A673 (cell line): ENCODE measurements at regions not wholly inside any gene's neighbourhood (a gene's known extent, or its start where the extent isn't known, plus 50 kb on each side); places are given as distances from the start of the nearest gene placed in this dataset.

Experiments
- BruUV-seq: library from RNA; stranded (reverse); fragments of 400-500 nt; replicated peaks from 2 replicates; lab custom pipeline; 2021; lab: Mats Ljungman, UMichigan
- CTCF ChIA-PET: fragments of 300-600 bp; sonication (Branson Sonifier 250); formaldehyde crosslinking; loops from one replicate; lab custom pipeline; 2022; ENCODE audit warnings: antibody characterized with exemption; lab: Charles Lee
- POLR2A ChIA-PET: fragments of 300-600 bp; sonication (Branson Sonifier 250); formaldehyde crosslinking; loops from one replicate; lab custom pipeline; 2022; ENCODE audit warnings: antibody characterized with exemption; ENCODE audit not compliant: low non-redundant PET; lab: Charles Lee
- DNase-seq: peaks from one replicate; pipeline ENCODE4 v3.0.0-alpha.2; 2015; ENCODE audit warnings: low spot score
- H3K27ac ChIP-seq: fragments of 200-600 bp; sonication (generic); 2 replicates; pipeline ENCODE4 v1.5.1; 2016; ENCODE audit warnings: mixed run types, low read depth, mild to moderate bottlenecking, mixed read lengths, antibody characterized with exemption, low read length; ENCODE audit not compliant: poor library complexity, severe bottlenecking
- H3K27me3 ChIP-seq: fragments of 200-600 bp; sonication (generic); replicated peaks from 2 replicates; pipeline ENCODE4 v1.6.1; 2017; ENCODE audit warnings: mixed run types, low read depth, mild to moderate bottlenecking, mixed read lengths, antibody characterized with exemption, low read length; ENCODE audit not compliant: insufficient read depth, poor library complexity
- H3K36me3 ChIP-seq: fragments of 200-600 bp; sonication (generic); 2 replicates; pipeline ENCODE4 v1.6.1; 2016; ENCODE audit warnings: mixed run types, mild to moderate bottlenecking, mixed read lengths, antibody characterized with exemption, low read length; ENCODE audit not compliant: insufficient read depth, poor library complexity, severe bottlenecking
- H3K4me1 ChIP-seq: fragments of 200-600 bp; sonication (generic); 2 replicates; pipeline ENCODE4 v1.6.1; 2017; ENCODE audit warnings: mixed run types, mild to moderate bottlenecking, mixed read lengths, antibody characterized with exemption, low read length; ENCODE audit not compliant: insufficient read depth, poor library complexity, severe bottlenecking
- H3K4me3 ChIP-seq: fragments of 200-600 bp; sonication (generic); 2 replicates; pipeline ENCODE4 v1.5.1; 2016; ENCODE audit warnings: low read depth, mixed run types, mild to moderate bottlenecking, mixed read lengths, low read length; ENCODE audit not compliant: poor library complexity, severe bottlenecking
- H3K9me3 ChIP-seq: fragments of 200-600 bp; sonication (generic); 2 replicates; pipeline ENCODE4 v1.6.1; 2016; ENCODE audit warnings: mixed run types, low read depth, mild to moderate bottlenecking, mixed read lengths, antibody characterized with exemption, low read length; ENCODE audit not compliant: poor library complexity, severe bottlenecking
- EZH2 ChIP-seq: fragments of 200-600 bp; sonication (generic); IDR thresholded peaks from 2 replicates; pipeline ENCODE4 v1.6.1; 2017; ENCODE audit warnings: borderline replicate concordance, low read depth, mild to moderate bottlenecking, mixed read lengths, antibody characterized with exemption, low read length; ENCODE audit not compliant: poor library complexity, severe bottlenecking
- intact Hi-C: fragments of 100-400 bp; cut with micrococcal nuclease; formaldehyde crosslinking; loops from one replicate; pipeline ENCODE4 v1.10.0; 2022; ENCODE audit not compliant: unreplicated experiment
- TF ChIP-seq, protein P1 (sequence below): fragments of 300-800, 200-600 bp; sonication (generic); conservative IDR thresholded peaks from 2 replicates; pipeline ENCODE4 v1.5.1; 2017; ENCODE audit warnings: low read depth, mild to moderate bottlenecking, antibody characterized with exemption, low read length, moderate library complexity, mixed read lengths

DNA sequence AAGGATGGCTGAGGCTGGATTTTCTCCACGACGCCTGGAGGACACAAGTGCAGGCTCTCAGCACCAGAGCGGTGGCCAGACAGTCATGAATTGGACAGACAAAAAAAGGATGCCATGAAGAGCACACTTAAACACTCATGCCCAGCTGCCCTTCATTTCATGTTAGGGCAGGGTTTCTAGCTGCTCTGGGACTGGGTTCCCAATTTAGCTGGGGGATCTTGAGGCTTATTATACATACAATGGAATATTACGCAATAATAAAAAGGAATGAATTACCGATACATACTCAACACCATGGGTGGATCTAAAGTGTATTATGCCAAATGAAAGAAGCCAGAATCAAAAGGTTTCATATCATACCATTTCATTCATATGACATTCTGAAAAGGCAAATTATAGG is 512.1 kb upstream of the LRRC4C start:
- CTCF ChIA-PET, result no interaction called here
- TF ChIP-seq, protein P1, sequence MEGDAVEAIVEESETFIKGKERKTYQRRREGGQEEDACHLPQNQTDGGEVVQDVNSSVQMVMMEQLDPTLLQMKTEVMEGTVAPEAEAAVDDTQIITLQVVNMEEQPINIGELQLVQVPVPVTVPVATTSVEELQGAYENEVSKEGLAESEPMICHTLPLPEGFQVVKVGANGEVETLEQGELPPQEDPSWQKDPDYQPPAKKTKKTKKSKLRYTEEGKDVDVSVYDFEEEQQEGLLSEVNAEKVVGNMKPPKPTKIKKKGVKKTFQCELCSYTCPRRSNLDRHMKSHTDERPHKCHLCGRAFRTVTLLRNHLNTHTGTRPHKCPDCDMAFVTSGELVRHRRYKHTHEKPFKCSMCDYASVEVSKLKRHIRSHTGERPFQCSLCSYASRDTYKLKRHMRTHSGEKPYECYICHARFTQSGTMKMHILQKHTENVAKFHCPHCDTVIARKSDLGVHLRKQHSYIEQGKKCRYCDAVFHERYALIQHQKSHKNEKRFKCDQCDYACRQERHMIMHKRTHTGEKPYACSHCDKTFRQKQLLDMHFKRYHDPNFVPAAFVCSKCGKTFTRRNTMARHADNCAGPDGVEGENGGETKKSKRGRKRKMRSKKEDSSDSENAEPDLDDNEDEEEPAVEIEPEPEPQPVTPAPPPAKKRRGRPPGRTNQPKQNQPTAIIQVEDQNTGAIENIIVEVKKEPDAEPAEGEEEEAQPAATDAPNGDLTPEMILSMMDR, result no peak
- TF ChIP-seq EZH2, result no peak
- no peak for DNase-seq
- POLR2A ChIA-PET, result no interaction called here
- no peaks in the 10 kb centered on the region for H3K36me3 ChIP-seq
- no peak overlapping the region for H3K4me3 ChIP-seq
- H3K27me3 ChIP-seq, result no peaks in the 10 kb centered on the region
- H3K9me3 ChIP-seq, result peaks cover 50% of the 10 kb centered on the region
- intact Hi-C loops, result no loop called here
- H3K27ac ChIP-seq, result no peak overlapping the region
- H3K4me1 ChIP-seq, result no peaks in the 10 kb centered on the region
- BruUV-seq, result no TSS peak

DNA sequence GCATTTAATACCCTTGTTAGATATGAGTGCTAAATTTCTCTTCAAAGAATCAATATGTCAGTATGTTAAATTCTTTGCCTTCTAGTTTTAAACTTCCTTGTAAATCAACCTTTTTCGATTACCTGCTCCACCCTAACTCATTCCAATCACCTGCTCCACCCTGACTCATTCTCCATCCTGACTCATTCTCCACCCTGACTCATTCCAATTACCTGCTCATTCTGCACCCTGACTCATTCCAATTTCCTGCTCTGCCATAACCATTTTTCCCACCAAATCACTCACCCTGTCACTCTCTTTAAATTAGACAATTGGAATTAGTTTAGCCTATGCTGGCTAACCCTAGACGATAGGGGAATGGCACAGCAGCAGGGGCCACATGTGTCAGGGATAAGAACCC is 519.5 kb upstream of the LRRC4C start:
- Histone ChIP-seq H3K36me3 (no peaks in the 10 kb centered on the region), H3K4me3 (no peak overlapping the region), H3K27me3 (no peaks in the 10 kb centered on the region), H3K9me3 (peaks cover 25% of the 10 kb centered on the region), H3K27ac (no peak overlapping the region), H3K4me1 (no peaks in the 10 kb centered on the region)
- no TSS peak for BruUV-seq
- ChIA-PET POLR2A (no interaction called here), CTCF (no interaction called here)
- intact Hi-C loops, result no loop called here
- DNase-seq, result no peak
- TF ChIP-seq, protein P1, result no peak
- TF ChIP-seq EZH2, result no peak

DNA sequence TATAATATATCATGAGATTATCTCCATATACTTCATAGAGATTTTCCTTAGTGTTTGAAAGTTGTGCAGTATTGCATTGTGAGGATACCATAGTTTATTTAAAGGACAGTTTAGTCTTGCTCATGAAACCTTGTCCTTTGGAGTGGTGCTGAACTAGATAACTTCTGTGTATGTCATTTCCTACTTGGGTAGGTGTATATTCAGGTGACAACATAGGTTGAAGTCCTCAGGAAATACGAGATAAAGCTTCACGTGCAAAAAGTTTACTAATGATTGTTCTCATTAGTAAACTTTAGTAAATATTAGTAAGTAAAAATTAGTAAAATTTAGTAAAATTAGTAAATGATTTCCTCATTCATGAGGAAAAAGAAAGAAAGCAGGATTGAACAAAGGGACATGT is 521.3 kb upstream of the LRRC4C start:
- H3K9me3 ChIP-seq, result peaks cover 21% of the 10 kb centered on the region
- H3K27me3 ChIP-seq, result no peaks in the 10 kb centered on the region
- H3K4me3 ChIP-seq, result no peak overlapping the region
- H3K4me1 ChIP-seq, result no peaks in the 10 kb centered on the region
- DNase-seq, result no peak
- POLR2A ChIA-PET, result no interaction called here
- CTCF ChIA-PET, result no interaction called here
- H3K36me3 ChIP-seq, result no peaks in the 10 kb centered on the region
- TF ChIP-seq, protein P1, result no peak
- TF ChIP-seq EZH2, result no peak
- no peak overlapping the region for H3K27ac ChIP-seq
- BruUV-seq, result no TSS peak
- intact Hi-C loops, result no loop called here
